HL-60 (cell line): ENCODE measurements at regions not wholly inside any gene's neighbourhood (a gene's known extent, or its start where the extent isn't known, plus 50 kb on each side); places are given as distances from the start of the nearest gene placed in this dataset.

ENCODE experiments used
- DNase-seq, 2 experiments: peaks; one replicate each; pipeline ENCODE4 v3.0.0-alpha.2; 2010 to 2020; ENCODE audit warnings: low read depth in 1 of 2, low spot score in 1 of 2
- H3K27ac ChIP-seq: fragments of 250-450 bp; sonication (Bioruptor Pico); replicated peaks from 2 replicates; pipeline ENCODE4 v1.5.1; 2020; ENCODE audit warnings: mild to moderate bottlenecking, moderate library complexity
- H3K27me3 ChIP-seq: fragments of 250-450 bp; sonication (Bioruptor Pico); 2 replicates; pipeline ENCODE4 v1.5.1; 2021; ENCODE audit warnings: mild to moderate bottlenecking, moderate library complexity; ENCODE audit not compliant: insufficient read depth, poor library complexity, severe bottlenecking
- H3K4me3 ChIP-seq: replicated peaks from 2 replicates; pipeline ENCODE4 v1.5.1; 2011; ENCODE audit warnings: mild to moderate bottlenecking, control low read depth, low read length; ENCODE audit not compliant: insufficient read depth
- GABPA ChIP-seq: IDR thresholded peaks from 2 replicates; pipeline ENCODE4 v1.6.1; 2012; ENCODE audit warnings: low read depth
- POLR2AphosphoS5 ChIP-seq: IDR thresholded peaks from 2 replicates; pipeline ENCODE4 v1.6.1; 2012; ENCODE audit warnings: low read depth
- SPI1 ChIP-seq: IDR thresholded peaks from 2 replicates; pipeline ENCODE4 v1.6.1; 2012; ENCODE audit warnings: low read depth, mild to moderate bottlenecking, borderline replicate concordance
- TF ChIP-seq, protein P1 (sequence below): IDR thresholded peaks from one replicate; pipeline ENCODE4 v1.5.1; 2011; ENCODE audit warnings: low read length, control low read depth, inconsistent platforms; ENCODE audit not compliant: insufficient read depth
- TF ChIP-seq, protein P2 (sequence below): IDR thresholded peaks from 2 replicates; pipeline ENCODE4 v1.6.1; 2012; ENCODE audit warnings: low read depth; ENCODE audit not compliant: insufficient replicate concordance

- no peak overlapping the region for H3K27ac ChIP-seq
These were observed 261.1 kb upstream of the CITED2 start for GRCh38 chr6:139635401-139636130.

GRCh38 chr6:139632840-139633239, 258.4 kb upstream of the CITED2 start:
- no peak for DNase-seq
- no peaks in the 10 kb centered on the region for H3K27me3 ChIP-seq
- TF ChIP-seq GABPA (no peak), SPI1 (no peak), POLR2AphosphoS5 (no peak)
- TF ChIP-seq, protein P1, sequence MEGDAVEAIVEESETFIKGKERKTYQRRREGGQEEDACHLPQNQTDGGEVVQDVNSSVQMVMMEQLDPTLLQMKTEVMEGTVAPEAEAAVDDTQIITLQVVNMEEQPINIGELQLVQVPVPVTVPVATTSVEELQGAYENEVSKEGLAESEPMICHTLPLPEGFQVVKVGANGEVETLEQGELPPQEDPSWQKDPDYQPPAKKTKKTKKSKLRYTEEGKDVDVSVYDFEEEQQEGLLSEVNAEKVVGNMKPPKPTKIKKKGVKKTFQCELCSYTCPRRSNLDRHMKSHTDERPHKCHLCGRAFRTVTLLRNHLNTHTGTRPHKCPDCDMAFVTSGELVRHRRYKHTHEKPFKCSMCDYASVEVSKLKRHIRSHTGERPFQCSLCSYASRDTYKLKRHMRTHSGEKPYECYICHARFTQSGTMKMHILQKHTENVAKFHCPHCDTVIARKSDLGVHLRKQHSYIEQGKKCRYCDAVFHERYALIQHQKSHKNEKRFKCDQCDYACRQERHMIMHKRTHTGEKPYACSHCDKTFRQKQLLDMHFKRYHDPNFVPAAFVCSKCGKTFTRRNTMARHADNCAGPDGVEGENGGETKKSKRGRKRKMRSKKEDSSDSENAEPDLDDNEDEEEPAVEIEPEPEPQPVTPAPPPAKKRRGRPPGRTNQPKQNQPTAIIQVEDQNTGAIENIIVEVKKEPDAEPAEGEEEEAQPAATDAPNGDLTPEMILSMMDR, result no peak
- TF ChIP-seq, protein P2, sequence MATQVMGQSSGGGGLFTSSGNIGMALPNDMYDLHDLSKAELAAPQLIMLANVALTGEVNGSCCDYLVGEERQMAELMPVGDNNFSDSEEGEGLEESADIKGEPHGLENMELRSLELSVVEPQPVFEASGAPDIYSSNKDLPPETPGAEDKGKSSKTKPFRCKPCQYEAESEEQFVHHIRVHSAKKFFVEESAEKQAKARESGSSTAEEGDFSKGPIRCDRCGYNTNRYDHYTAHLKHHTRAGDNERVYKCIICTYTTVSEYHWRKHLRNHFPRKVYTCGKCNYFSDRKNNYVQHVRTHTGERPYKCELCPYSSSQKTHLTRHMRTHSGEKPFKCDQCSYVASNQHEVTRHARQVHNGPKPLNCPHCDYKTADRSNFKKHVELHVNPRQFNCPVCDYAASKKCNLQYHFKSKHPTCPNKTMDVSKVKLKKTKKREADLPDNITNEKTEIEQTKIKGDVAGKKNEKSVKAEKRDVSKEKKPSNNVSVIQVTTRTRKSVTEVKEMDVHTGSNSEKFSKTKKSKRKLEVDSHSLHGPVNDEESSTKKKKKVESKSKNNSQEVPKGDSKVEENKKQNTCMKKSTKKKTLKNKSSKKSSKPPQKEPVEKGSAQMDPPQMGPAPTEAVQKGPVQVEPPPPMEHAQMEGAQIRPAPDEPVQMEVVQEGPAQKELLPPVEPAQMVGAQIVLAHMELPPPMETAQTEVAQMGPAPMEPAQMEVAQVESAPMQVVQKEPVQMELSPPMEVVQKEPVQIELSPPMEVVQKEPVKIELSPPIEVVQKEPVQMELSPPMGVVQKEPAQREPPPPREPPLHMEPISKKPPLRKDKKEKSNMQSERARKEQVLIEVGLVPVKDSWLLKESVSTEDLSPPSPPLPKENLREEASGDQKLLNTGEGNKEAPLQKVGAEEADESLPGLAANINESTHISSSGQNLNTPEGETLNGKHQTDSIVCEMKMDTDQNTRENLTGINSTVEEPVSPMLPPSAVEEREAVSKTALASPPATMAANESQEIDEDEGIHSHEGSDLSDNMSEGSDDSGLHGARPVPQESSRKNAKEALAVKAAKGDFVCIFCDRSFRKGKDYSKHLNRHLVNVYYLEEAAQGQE, result no peak
- H3K4me3 ChIP-seq, result no peak overlapping the region
- no peak overlapping the region for H3K27ac ChIP-seq

More at GRCh38 chr6:139635401-139636130, 261.1 kb upstream of the CITED2 start:
- DNase-seq, result no peak
- H3K4me3 ChIP-seq, result no peak overlapping the region
- H3K27me3 ChIP-seq, result no peaks in the 10 kb centered on the region
- no peak for TF ChIP-seq SPI1
- TF ChIP-seq, protein P1, result no peak
- TF ChIP-seq, protein P2, result no peak
- no peak for TF ChIP-seq POLR2AphosphoS5
- TF ChIP-seq GABPA, result no peak

GRCh38 chr6:139628270-139628669, 253.8 kb upstream of the CITED2 start:
- no peaks in the 10 kb centered on the region for H3K27me3 ChIP-seq
- no peak overlapping the region for H3K4me3 ChIP-seq
- DNase-seq, result no peak
- peak overlapping the region; percentile 95 for H3K27ac ChIP-seq
- TF ChIP-seq SPI1 (peak; percentile 87), POLR2AphosphoS5 (no peak)
- TF ChIP-seq, protein P2, result no peak
- TF ChIP-seq, protein P1, result no peak
